ENCODE measurements at regions not wholly inside any gene's neighbourhood (a gene's known extent, or its start where the extent isn't known, plus 50 kb on each side); places are given as distances from the start of the nearest gene placed in this dataset.

DNA sequence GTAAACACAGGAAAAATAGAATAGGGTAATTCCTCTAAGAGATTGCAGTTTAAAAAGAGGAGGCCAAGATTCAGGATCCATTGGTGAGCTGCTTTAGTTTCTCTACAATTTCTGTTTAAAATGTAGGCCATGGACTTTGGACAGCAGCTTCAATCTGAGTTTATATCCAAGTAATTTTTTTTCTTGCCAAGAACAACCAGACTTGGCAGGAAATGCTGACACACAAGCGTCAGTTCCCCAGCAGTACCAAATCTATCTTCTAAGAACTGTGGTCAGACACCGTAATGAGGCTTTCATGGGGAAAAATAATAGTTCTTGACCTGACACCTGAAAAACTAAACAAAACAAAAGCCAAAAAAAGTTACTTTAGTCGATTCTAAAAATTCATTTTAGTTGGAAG, 528.8 kb downstream of the CSNK1G3 start:
- no peak for TF ChIP-seq GATA2 (IDR thresholded peaks at IDR 0.05; ENCODE audit: low read depth, low read length)
- no peak for TF ChIP-seq GATA3 (IDR thresholded peaks at IDR 0.05; ENCODE audit: low read depth, low read length)

All from SH-SY5Y (cell line).